Stimulated activated CD4-positive, alpha-beta T cell treated with anti-CD3 and anti-CD28 coated beads, Interleukin-12 subunit alpha, Interleukin-12 subunit beta, amount 100 ng/mL, for 4 hours (primary cell): ENCODE measurements at regions not wholly inside any gene's neighbourhood (a gene's known extent, or its start where the extent isn't known, plus 50 kb on each side); places are given as distances from the start of the nearest gene placed in this dataset.
A peak's percentile ranks its signal among the peaks of the same experiment; 100 is the strongest.
"Not testable (repeated sequence)": the region's sequence is repeated elsewhere in the genome, so short reads cannot be mapped to it uniquely, and the experiment has no call there.

Experiments
- DNase-seq: peaks from one replicate; pipeline ENCODE4 v3.0.0-alpha.2; 2020

DNA sequence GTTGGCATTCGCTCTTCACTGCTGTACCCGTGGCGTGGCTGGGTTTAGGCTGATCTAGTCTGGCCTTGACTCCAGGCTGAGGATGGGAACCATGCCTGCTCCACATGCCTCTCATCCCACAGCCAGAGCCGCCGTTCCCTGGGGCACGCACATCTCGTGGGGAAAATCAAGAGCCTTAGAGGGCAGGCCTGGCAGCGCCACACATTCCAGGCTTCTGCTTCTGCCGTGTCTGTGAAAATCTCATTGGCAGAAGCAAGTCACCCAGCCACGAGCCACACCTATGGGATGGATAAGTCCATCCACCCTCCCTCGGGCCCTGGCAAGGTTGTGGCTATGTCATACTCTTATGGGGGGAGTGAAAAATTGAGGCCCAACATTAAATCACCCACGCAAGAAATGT lies 102.6 kb upstream of the LPCAT1 start:
- DNase-seq: not testable (repeated sequence)

DNA sequence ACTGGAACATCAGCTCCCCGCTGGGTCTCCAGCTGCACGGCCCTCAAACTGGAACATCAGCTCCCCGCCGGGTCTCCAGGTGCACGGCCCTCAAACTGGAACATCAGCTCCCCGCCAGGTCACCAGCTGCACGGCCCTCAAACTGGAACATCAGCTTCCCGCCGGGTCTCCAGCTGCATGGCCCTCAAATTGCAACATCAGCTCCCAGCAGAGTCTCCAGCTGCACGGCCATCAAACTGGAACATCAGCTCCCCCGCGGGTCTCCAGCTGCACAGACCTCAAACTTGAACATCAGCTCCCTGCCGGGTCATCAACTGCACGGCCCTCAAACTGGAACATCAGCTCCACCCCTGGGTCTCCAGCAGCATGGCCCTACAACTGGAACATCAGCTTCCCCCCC lies 95.8 kb upstream of the LPCAT1 start:
- DNase-seq: not testable (repeated sequence)

DNA sequence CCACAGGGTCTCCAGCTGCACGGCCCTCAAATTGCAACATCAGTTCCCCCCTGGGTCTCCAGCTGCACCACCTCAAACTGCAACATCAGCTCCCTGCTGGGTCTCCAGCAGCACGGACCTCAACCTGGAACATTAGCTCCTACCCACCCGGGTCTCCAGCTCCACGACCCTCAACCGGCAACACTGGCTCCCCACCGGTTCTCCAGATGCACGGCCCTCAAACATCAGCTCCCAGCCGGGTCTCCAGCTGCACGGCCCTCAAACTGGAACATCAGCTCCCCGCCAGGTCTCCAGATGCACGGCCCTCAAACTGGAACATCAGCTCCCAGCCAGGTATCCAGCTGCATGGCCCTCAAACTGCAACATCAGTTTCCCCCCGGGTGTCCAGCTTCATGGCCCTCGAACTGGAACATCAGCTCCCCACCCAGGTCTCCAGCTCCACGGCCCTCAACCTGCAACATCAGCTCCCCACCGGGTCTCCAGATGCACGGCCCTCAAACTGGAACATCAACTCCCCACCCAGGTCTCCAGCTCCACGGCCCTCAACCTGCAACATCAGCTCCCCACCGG lies 94.6 kb upstream of the LPCAT1 start:
- not testable (repeated sequence) for DNase-seq

DNA sequence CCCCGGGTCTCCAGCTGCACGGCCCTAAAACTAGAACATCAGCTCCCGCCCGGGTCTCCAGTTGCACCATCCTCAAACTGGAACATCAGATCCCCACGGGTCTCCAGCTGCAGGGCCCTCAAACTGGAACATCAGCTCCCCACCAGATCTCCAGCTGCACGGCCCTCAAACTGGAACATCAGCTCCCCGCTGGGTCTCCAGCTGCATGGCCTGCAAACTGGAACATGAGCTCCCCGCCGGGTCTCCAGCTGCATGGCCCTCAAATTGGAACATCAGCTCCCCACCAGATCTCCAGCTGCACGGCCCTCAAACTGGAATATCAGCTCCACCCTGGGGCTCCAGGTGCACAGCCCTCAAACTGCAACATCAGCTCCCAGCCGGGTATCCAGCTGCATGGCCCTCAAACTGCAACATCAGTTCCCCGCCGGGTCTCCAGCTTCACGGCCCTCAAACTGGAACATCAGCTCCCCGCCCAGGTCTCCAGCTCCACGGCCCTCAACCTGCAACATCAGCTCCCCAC lies 93.5 kb upstream of the LPCAT1 start:
- DNase-seq: not testable (repeated sequence)

DNA sequence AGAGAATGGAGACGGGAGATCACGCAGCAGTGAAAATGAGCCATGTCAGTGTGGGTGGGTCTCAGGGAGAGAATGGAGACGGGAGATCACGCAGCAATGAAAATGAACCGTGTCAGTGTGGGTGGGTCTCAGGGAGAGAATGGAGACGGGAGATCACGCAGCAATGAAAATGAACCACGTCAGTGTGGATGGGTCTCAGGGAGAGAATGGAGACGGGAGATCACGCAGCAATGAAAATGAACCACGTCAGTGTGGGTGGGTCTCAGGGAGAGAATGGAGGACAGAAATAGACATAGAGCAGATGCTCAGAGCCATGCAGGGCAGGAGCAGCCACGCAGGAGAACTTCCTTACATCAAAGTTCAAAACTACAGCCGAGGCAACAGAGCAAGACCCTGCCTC lies 89.8 kb upstream of the LPCAT1 start:
- DNase-seq: not testable (repeated sequence)

DNA sequence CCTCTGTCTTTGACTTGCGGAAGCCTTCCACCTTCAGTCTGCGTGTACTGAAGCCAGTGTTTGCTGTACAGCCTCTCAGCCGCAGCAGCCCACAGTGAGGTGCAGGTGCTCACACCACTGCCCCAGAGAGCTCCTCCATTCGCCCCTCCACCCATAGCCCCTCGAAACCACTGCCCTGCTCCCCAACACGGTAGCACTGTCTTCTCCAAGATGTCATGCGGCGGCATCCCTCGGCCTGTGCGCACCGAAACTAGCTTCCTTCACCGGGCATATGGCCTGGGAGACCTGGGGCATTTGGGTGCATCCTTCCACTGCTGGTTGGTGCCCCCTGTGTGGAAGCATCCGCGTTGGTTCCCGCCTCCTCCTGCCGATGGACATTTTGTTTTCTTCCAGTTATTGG lies 86.8 kb upstream of the LPCAT1 start:
- DNase-seq: not testable (repeated sequence)

DNA sequence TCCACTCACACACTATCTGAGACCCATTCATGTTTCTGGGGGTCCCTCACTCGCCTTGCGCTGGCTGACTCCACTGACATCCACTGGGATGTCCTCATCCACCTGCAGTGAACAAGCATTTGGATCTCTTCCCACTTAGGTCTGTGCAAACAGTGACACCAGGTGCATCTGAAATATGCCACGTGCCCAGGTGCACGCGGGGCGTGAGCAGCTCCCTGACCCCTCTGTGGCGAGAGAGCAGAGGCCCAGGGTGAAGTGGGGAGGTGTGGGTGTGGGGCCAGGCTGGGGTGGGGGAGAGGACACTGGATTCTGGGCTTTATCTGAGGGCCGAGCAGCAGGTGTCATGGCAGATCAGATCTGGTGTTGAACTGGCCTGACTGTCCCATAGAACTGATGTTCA lies 85.4 kb upstream of the LPCAT1 start:
- DNase-seq: not testable (repeated sequence)

DNA sequence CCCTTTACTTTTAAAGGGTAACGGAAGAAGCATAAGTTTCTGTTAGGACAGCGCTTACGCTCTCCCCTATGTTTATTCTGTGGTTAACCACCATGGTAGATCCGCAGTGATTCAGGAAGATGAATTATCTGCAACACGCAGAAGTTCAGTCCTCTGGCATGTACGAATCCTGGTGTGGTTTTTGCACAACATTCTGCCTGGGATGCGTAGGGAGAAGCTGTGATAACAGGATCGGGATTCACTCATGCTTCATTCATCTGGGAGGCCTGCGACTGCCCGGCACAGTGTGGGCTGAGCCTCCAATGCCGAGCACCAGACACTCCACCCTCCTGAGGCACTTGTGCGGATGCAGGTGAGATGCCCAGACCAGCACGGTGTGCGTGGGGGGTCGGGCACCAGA lies 84.6 kb upstream of the LPCAT1 start:
- DNase-seq: not testable (repeated sequence)

DNA sequence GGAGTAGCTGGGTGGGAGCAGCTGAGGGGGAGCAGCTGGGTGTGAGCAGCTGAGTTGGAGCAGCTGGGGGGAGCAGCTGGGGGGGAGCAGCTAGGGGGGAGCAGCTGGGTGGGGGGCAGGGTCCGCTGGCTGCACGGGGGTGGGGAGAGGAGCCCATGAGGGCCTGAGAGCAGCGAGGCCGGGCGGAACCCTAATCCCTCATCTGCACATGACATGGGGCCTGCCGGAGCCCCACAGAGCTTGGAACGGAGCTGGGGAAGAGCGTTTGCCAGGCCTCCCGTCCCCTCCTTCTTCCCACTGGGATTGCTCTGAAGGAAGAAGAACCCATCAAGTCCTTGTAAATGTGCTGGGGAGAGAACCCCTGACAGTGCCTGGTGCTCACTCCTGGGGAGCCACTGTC lies 83.2 kb upstream of the LPCAT1 start:
- not testable (repeated sequence) for DNase-seq

DNA sequence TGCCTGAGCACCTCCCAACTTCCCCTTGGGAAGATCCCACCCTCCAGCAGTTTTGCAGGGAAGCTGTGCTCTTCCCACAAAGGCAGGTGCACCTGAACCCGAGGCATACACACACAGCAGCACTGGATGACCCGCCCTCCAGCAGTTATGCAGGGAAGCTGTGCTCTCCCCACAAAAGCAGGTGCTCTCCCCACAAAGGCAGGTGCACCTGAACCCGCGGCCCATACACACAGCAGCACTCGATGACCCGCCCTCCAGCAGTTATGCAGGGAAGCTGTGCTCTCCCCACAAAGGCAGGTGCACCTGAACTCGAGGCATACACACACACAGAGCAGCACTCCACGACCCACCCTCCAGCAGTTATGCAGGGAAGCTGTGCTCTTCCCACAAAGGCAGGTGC lies 80.2 kb upstream of the LPCAT1 start:
- DNase-seq: not testable (repeated sequence)

DNA sequence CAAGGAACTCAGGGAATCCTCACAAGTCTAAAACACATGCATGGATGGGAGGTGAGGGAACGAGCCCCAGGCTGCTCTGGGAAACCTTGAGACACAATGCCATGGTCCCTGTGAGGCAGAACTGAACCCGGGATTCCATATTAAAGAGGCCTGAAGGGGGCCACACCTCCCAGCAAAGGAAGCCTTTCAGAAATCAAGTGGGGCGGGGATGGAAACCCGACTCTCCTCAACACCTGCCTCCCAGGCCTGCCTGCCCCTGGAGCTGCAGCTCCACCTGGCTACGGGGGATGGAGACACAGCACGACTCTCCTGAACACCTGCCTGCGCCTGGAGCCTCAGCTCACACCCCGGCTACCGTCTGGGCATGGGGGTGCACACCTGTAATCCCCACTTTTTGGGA lies 77.8 kb upstream of the LPCAT1 start:
- not testable (repeated sequence) for DNase-seq

DNA sequence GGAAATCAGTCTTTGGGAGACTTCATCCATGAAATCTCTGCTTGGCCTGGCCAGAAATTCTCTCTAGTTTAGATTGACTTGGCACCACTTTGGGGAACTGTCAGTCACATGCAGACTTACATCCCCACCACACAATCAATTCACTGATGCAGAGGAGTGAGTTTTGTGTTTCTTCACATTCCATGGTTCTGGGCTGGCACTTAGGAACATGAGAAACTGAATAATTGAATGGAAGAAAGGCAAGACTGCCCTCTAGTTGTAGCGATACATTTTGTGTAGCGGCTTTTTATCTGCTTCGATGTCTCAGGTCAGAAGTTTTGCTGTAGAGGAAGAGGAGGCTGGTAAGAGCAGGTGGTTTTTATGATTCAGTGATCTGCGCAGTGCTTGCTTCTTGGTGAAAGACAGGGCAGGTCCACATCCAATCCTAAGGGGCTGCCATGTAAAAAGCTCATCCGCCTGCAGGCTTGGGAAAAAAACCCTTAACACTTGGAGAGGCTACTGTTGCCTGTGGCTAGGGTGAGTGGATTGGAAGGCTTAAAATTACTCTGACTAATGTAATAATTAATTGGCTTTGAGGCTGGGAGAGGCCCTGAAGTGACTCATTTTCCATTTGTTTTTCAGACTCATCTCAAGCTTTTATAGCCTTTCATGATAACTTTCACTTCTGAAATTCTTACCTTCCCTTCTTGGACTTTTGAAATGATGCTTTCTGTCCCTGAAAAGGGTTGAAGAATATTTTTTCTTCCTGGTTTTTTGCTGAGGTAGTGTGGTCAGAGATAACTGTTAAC lies 75.4 kb upstream of the LPCAT1 start:
- not testable (repeated sequence) for DNase-seq

DNA sequence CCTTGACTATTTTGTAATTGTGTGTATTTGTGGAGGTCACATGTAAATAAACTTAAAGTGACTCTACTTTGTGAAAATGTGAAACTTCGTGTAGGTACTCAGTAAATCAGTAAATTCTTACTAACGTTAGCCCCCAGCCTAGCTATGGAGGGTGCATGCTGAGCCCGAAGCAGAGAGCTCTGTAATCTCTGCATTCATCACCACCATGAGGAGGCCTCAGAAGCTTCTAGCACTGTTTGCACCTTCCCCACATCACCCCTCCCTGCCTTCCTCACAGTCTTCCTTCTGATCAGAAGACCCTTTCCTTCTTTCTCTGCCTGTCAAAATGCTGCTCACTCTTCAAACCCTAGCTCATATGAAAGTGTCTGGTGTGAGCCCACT lies 73.3 kb upstream of the LPCAT1 start:
- DNase-seq: not testable (repeated sequence)

DNA sequence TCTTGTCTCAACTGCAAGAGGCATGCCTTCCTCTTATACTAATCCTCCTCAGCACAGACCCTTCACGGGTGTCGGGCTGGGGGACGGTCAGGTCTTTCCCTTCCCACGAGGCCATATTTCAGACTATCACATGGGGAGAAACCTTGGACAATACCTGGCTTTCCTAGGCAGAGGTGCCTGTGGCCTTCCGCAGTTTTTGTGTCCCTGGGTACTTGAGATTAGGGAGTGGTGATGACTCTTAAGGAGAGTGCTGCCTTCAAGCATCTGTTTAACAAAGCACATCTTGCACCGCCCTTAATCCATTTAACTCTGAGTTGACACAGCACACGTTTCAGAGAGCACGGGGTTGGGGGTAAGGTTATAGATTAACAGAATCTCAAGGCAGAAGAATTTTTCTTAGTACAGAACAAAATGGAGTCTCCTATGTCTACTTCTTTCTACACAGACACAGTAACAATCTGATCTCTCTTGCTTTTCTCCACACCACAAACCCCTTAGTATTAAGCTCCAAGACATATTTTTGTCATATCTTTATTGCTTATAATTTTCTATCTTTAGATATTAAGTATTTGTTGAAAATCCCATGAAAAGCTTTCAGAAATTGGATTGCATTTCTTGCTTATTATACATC lies 72.8 kb upstream of the LPCAT1 start:
- not testable (repeated sequence) for DNase-seq

DNA sequence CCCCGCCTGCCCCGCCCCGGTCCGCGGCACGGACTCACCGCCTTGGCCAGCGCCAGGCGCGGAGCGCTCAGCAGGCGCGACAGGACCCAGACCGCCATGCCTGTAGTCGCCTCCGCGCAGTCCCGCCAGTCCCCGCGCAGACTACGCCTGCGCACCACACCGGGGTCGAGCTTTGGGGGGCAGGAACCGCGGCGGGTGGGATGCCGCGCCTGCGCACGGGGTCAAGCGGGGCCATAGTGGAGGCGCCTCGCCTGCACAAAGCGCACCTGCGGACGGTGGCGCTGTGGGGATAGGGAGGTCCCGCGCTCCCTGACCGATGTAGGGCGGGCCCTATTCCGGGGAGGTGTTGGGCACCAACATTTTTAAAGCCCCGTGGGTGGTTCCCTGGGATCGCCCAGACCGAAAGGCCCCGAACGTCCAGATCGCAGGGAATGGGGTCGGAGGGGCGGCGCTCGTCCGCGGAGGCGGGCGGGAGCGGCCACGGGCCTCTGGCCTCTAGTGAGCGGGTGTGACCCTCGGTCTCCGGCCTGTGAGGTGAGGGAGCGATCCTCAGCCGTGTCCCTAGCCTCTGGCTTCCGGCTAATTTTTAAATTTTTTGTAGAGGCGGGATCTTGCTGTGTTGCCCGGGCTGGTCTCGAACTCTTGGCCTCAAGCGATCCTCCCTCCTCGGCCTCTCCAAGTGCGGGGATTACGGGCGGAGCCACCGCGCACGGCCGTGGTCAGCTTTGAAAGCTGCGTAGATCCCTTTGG lies 70.8 kb upstream of the LPCAT1 start:
- peak; percentile 67 for DNase-seq

DNA sequence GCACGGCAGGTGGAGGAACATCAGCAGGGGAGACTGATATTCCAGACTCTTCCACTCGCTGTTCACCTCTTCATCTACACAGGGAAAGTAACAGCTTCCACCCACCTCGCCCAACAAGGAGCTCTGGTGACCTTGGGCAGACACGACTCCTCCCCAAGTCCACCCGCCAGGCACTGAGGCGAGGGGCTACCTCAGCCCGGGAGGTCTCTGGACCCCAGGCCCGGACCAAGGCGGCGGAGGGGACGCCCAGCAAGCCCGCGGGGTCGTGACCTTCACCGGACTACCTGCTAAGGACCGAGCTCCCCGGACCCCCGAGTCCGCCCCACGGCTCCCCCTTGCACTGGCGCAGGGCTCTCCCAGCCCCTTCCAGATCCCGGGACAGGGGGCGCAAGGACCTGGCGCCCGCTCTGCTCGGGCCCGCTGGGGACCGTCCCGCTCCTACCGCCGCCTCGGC lies 70.2 kb upstream of the LPCAT1 start:
- DNase-seq: no peak

DNA sequence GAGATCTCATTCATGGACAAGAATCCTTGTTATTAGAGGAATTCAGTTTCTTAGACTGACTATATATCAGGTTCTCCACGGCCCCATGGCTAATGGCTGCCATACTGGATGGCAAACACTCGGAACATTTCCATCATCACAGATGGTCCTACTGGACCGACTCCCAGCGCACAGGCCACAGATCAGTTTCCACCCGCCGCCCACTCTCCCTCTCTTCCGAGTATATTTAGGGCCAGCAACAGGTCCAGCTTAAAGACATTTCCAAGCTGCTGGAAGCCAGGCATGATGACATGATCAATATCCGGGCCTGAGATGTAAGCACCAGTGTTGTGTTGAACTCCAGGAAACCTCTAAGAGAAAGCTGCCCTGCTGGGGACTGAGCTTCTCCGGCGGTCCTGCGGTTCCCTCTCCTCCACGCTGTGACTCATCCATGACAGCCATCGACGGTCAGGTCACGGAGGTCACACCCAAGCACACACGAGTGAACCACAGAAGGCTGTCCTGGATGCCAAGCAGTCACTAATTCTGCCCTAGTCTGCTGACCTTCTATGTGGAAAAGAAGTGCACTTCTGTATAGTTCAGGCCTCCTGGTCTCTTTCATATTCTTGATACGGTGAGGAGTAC lies 64.4 kb upstream of the LPCAT1 start:
- not testable (repeated sequence) for DNase-seq

DNA sequence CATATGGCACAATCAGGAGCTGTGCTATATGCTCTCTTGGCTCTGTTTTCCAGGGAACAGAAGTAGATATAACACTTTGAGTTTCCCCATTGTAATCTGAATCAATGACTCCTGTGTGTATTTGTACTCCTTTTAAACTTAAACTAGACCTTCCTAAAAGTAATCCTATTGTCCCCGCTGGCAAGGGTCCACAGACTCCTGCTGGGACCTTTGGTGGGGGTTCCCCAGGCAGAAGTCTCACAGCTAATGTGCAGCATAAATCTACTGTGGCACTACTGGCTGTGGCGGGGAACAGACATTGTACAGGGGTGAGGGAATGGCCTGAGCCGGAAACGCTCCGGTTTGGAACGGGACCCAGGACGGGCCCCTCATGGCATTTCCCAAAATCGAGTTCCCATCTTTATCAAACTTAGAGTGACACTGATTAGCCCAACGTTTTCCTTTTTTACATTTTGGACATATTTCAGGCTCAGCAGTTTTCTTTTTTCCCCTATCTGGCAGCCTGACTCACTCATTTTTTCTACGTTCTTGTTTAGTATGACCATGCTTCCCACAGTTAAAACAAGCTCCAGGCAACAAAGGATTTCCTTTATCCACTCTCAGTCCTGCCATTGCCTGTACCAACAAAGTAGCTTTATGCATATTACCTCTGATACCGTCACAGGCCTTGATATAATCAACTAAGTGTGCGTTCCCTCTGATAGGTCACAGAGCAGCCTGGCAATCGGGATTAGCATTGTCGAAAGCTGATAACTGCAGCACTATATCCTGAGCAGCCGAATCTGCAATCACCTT lies 59.5 kb upstream of the LPCAT1 start:
- not testable (repeated sequence) for DNase-seq

DNA sequence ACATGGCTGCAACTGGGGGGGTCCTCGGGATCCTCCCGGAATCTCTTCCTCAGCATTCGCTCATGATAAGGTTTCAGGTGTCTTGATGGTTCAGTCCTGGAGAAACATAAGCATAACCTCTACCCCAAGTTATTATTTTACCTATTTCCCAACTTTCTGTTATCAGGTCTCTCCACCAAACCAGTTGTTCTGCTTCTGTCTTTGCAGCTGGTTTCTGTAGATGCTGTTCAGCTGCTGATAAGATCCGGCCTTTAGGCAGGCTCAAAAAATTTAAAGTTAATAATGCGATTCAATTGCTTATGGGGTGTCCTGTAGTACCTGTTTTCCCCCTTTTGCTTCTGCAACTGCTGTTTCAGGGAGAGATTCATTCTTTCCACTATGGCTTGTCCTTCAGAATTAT lies 55.6 kb upstream of the LPCAT1 start:
- not testable (repeated sequence) for DNase-seq

DNA sequence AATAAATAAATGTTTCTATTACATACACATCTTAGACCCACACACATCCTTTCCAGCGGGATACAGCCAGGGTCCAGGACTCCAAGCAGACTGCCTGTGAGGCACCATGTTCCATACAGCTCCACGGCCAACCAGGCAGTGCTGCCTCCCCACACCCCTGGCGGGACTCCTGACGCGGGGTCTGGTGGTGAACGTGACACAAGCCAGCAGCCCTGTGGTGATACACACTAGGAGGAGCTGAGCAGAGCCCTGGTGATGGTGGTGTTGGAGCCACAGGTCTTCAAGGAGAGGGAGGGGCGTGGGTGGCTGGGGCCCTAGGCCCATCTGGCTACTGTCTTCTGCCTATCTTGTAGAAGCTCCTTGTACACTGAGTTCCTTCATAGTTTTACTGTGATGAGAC lies 53.1 kb upstream of the LPCAT1 start:
- DNase-seq: not testable (repeated sequence)

DNA sequence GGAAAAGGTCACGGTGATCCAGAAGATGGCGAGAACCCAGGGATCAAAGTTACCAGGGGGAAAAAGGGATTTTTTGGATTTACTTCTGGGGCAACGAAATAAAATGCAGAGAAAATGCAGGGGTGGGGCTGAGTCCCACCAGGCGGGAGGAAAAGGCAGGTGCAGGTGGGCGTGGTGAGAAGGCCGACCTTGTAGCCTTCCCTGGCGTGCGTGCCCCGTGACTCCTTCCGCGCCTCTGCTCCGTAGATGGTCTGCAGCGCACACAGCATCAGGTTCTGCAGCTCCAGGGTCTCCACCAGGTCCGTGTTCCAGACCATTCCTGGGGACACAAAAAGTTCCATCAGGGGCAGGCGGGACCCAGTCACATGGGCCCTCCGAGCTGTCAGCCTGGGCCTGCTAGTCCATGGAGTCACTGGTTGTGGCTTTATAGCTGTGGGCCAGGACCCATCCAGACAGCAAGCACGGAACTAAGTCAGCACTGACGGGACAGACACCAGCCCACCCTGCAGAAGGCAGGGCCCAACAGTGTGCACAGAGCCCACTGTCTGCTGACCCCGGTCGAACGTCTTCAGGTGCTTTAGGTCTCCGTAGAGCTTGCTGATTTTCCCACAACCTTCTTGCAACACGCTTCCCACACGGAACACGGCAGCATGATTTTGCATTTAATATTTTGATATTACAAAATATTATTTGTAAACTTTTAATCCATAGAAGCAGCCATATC lies 52.4 kb upstream of the LPCAT1 start:
- not testable (repeated sequence) for DNase-seq
